PFSK-1 (cell line): ENCODE measurements at regions not wholly inside any gene's neighbourhood (a gene's known extent, or its start where the extent isn't known, plus 50 kb on each side); places are given as distances from the start of the nearest gene placed in this dataset.

ENCODE experiments used
- FOXP2 ChIP-seq: optimal IDR thresholded peaks from 2 replicates; pipeline ENCODE3; 2011; ENCODE audit warnings: borderline replicate concordance, control low read depth, inconsistent platforms; ENCODE audit not compliant: insufficient read depth; ENCODE audit errors: extremely low read length, extremely low read depth
- POLR2AphosphoS5 ChIP-seq: IDR thresholded peaks from 2 replicates; pipeline ENCODE4 v1.6.1; 2012; ENCODE audit warnings: low read depth, mild to moderate bottlenecking, control low read depth, low read length, moderate library complexity
- REST ChIP-seq, 2 experiments: IDR thresholded peaks; 2 replicates each; pipeline versions ENCODE4 v1.6.1 to v1.8.0; 2011 to 2012; ENCODE audit warnings: low read depth in 2 of 2, low read length in 2 of 2, control low read depth in 1 of 2, inconsistent platforms in 1 of 2, mild to moderate bottlenecking in 1 of 2, moderate library complexity in 1 of 2; ENCODE audit not compliant: insufficient read depth in 1 of 2
- SIN3A ChIP-seq: IDR thresholded peaks from 2 replicates; pipeline ENCODE4 v1.6.1; 2012; ENCODE audit warnings: mild to moderate bottlenecking, low read length, moderate library complexity, borderline replicate concordance; ENCODE audit not compliant: insufficient read depth
- TAF1 ChIP-seq: IDR thresholded peaks from 2 replicates; pipeline ENCODE4 v1.6.1; 2012; ENCODE audit warnings: low read length, control low read depth, borderline replicate concordance; ENCODE audit not compliant: insufficient read depth

DNA sequence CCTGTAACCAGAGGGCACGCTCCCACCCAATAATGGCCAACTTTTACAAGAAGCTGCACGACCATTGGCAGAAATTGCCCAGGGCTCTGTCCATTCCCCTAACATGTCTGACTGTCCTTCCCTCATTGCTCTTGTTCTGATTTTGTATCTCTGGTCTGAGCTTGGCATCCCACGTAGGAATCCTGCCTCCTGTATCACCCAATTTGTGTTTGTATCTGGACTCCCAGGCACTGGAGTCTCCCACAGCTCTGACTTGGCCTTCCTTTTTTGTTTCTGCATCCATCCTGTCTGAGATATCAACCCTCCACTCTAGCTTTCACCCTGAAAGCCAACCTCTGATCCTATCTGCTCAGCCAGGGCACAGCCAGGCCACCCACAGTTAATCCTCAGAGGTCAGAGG is 259.8 kb downstream of the FBXO15 start:
- TF ChIP-seq REST (IDR thresholded peaks at IDR 0.05; ENCODE audit: insufficient read depth in 1 of 2, low read depth in 2 of 2, low read length in 2 of 2) (no peak), FOXP2 (no peak), SIN3A (no peak), TAF1 (no peak), POLR2AphosphoS5 (no peak)

DNA sequence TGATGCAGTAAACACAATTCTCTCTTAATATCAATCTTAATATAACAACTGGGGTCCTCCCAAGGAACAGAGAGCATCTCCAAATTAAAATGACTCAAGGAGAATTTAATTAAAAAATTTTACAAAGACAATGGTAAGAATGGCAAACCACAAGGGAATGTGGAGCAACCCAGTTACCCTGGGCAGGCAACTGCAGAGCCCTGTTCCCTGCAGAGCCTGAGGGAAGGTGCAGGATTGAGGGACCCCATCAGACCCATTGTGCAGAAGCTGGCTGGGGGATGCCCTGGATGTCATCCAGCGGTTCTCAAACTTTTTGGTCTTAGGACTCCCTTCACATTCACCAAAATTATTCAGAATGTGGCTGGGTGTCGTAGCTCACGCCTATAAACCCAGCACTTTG is 262.8 kb downstream of the FBXO15 start:
- TF ChIP-seq REST (IDR thresholded peaks at IDR 0.05; ENCODE audit: insufficient read depth in 1 of 2, low read depth in 2 of 2, low read length in 2 of 2) (no peak), TAF1 (no peak), SIN3A (no peak), POLR2AphosphoS5 (no peak)

DNA sequence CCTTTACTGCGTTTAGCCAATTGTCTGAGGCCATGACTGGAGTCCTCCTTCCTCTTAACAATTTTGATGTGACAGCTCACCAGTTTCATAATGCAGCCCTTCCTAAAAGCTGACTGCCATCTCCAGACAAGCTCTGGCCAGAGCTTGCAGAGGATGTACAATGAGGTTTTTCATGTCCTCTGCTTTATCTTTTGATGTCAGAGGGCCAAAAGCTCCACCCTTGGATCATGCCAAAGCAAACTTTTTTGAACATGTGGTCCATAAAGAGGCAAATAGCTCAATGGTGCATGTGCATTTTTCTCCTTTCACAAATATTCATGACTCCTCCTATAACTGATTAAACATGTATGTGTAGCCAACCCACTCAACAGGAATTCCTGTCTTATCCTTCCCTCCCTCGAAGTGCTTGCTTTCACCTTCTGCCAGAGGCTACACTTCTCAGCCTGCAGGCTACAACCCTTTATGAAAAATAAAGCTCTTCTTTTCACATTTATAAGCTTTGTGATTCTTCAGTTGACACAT is 266.2 kb downstream of the FBXO15 start:
- TF ChIP-seq FOXP2: no peak
- TF ChIP-seq TAF1: no peak
- no peak for TF ChIP-seq SIN3A
- TF ChIP-seq POLR2AphosphoS5: no peak
- no peak for TF ChIP-seq REST (IDR thresholded peaks at IDR 0.05; ENCODE audit: insufficient read depth in 1 of 2, low read depth in 2 of 2, low read length in 2 of 2)

DNA sequence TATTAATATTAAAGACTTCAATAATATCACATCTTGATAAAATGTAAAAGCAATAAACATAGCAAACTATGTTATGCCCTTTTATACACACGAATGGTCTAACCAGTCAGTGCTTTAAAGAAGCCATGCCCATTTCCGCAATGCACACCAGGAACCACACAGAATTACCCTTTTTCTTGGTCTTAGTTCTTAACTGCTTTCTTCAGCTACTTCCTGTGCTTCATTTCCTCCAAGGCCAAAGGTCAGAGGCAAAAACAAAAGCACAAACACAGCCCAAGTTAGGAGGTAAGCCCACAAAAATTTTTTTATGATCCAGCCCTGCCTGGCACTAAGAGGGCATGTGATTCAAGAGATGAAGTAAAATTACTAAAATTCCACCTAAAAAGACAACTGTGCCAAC is 267.2 kb downstream of the FBXO15 start:
- TF ChIP-seq SIN3A: no peak
- no peak for TF ChIP-seq POLR2AphosphoS5
- TF ChIP-seq REST (IDR thresholded peaks at IDR 0.05; ENCODE audit: insufficient read depth in 1 of 2, low read depth in 2 of 2, low read length in 2 of 2): no peak
- TF ChIP-seq FOXP2: no peak

DNA sequence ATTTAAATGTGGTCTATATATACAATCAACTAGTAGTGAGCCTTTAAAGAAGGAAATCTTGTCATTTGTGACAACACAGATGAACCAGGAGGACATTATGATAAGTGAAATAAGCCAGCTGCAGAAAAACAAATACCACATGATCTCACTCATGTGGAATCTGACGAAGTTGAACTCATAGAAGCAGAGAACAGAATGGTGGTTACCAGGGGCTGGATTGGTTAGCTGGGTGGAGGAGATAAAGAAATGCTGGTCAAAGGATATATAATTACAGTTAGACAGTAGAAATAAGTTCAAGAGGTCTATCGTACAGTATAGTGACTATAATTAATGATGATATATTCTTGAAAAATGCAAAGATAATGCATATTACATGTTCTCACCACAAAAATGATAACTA is 267.9 kb downstream of the FBXO15 start:
- no peak for TF ChIP-seq SIN3A
- no peak for TF ChIP-seq FOXP2
- TF ChIP-seq REST (IDR thresholded peaks at IDR 0.05; ENCODE audit: insufficient read depth in 1 of 2, low read depth in 2 of 2, low read length in 2 of 2): no peak
- TF ChIP-seq TAF1: no peak
- no peak for TF ChIP-seq POLR2AphosphoS5
